Left renal pelvis (tissue), 4 donors: ENCODE measurements at regions not wholly inside any gene's neighbourhood (a gene's known extent, or its start where the extent isn't known, plus 50 kb on each side); places are given as distances from the start of the nearest gene placed in this dataset.
A peak's percentile ranks its signal among the peaks of the same experiment; 100 is the strongest.

Experiments used
- DNase-seq, 4 donors: peaks; one replicate each; pipeline ENCODE4 v3.0.0-alpha.2; 2013; ENCODE audit warnings: low read depth in 4 of 4, low spot score in 3 of 4

- DNase-seq: no peak
These were observed 245.7 kb upstream of the THRB start for GRCh38 chr3:24740326-24740725.

GRCh38 chr3:24741506-24741905, 246.9 kb upstream of the THRB start:
- DNase-seq: no peak

GRCh38 chr3:24748520-24748919, 253.9 kb upstream of the THRB start:
- no peak for DNase-seq

GRCh38 chr3:24751020-24751419, 256.4 kb upstream of the THRB start:
- DNase-seq: no peak

GRCh38 chr3:24756101-24756888, 261.6 kb upstream of the THRB start:
- no peak for DNase-seq

- no peak for DNase-seq
These were observed 268.7 kb upstream of the THRB start for GRCh38 chr3:24763393-24763792.

- no peak for DNase-seq
These were observed 269.7 kb upstream of the THRB start for GRCh38 chr3:24764236-24764915.

GRCh38 chr3:24765399-24765798, 270.7 kb upstream of the THRB start:
- no peak for DNase-seq

GRCh38 chr3:24769918-24770317, 275.3 kb upstream of the THRB start:
- DNase-seq: no peak

- peak; percentile 53 to 67 (median 55) for DNase-seq
These were observed 279.1 kb upstream of the THRB start for GRCh38 chr3:24773798-24774197.

- DNase-seq: no peak
These were observed 286.3 kb upstream of the THRB start for GRCh38 chr3:24780991-24781390.

GRCh38 chr3:24781454-24781853, 286.8 kb upstream of the THRB start:
- no peak for DNase-seq

GRCh38 chr3:24793896-24794295, 299.2 kb upstream of the THRB start:
- DNase-seq: no peak

GRCh38 chr3:24802614-24803013, 308.0 kb upstream of the THRB start:
- DNase-seq: no peak

- no peak for DNase-seq
These were observed 309.4 kb upstream of the THRB start for GRCh38 chr3:24804095-24804494.

GRCh38 chr3:24810881-24811280, 316.2 kb upstream of the THRB start:
- DNase-seq: no peak

GRCh38 chr3:24812116-24812515, 317.5 kb upstream of the THRB start:
- no peak for DNase-seq

- no peak for DNase-seq
These were observed 323.4 kb upstream of the THRB start for GRCh38 chr3:24818055-24818454.

GRCh38 chr3:24828011-24828410, 333.4 kb upstream of the THRB start:
- DNase-seq: no peak

- DNase-seq: no peak
These were observed 333.9 kb upstream of the THRB start for GRCh38 chr3:24828551-24828950.

GRCh38 chr3:24829011-24829581, 334.4 kb upstream of the THRB start:
- peak in 2 of 4 donors; percentile 32 to 36 for DNase-seq
